Vagina (tissue), 2 donors: ENCODE measurements at regions not wholly inside any gene's neighbourhood (a gene's known extent, or its start where the extent isn't known, plus 50 kb on each side); places are given as distances from the start of the nearest gene placed in this dataset.

Source experiments
- DNase-seq, 2 donors: peaks; one replicate each; pipeline ENCODE4 v3.0.0-alpha.2; 2017; ENCODE audit errors: extremely low spot score in 2 of 2
- H3K27ac ChIP-seq: fragments of 200-600 bp; sonication (generic); one replicate; pipeline ENCODE4 v1.5.1; 2019
- H3K27me3 ChIP-seq: fragments of 200-600 bp; sonication (generic); one replicate; pipeline ENCODE4 v1.5.1; 2019
- H3K36me3 ChIP-seq, 2 donors: fragments of 200-600 bp; sonication (generic); one replicate each; pipeline ENCODE4 v1.5.1; 2017 to 2019
- H3K4me1 ChIP-seq: fragments of 200-600 bp; sonication (generic); one replicate; pipeline ENCODE4 v1.5.1; 2019
- H3K4me3 ChIP-seq, 2 donors: fragments of 200-600 bp; sonication (generic); 1 replicate in 1 of 2; 2 replicates in 1 of 2; pipeline ENCODE4 v1.5.1; 2016 to 2019
- H3K9me3 ChIP-seq: fragments of 200-600 bp; sonication (generic); one replicate; pipeline ENCODE4 v1.5.1; 2019
- POLR2A ChIP-seq, 2 donors: fragments of 450-650 bp; IDR thresholded peaks; one replicate each; pipeline ENCODE4 v1.6.1; 2017; ENCODE audit warnings: antibody characterized with exemption in 2 of 2, mild to moderate bottlenecking in 2 of 2, moderate library complexity in 2 of 2
- POLR2AphosphoS5 ChIP-seq, 2 donors: sonication (generic); formaldehyde crosslinking; IDR thresholded peaks; one replicate each; pipeline ENCODE4 v1.9.0; 2017; ENCODE audit warnings: antibody characterized with exemption in 2 of 2, mild to moderate bottlenecking in 2 of 2, low read depth in 1 of 2; ENCODE audit not compliant: insufficient read depth in 1 of 2
- intact Hi-C: fragments of 100-400 bp; cut with DNase I; formaldehyde crosslinking; loops from one replicate; pipeline ENCODE4 v1.15.1; 2023
- TF ChIP-seq, protein P1 (sequence below), 3 experiments: fragments of 450-650 bp in 2 of 3; fragments of 200-600 bp in 1 of 3; sonication (generic) in 1 of 3; IDR thresholded peaks; one replicate each; pipeline ENCODE4 v1.5.1; 2017 to 2019; ENCODE audit warnings: antibody characterized with exemption in 3 of 3, mild to moderate bottlenecking in 2 of 3, moderate library complexity in 2 of 3

- Histone ChIP-seq H3K4me1 (no peaks in the 10 kb centered on the region), H3K9me3 (no peaks in the 10 kb centered on the region), H3K36me3 (no peaks in the 10 kb centered on the region), H3K4me3 (no peak overlapping the region), H3K27ac (no peak overlapping the region), H3K27me3 (no peaks in the 10 kb centered on the region)
- intact Hi-C loops = no loop called here
- TF ChIP-seq, protein P1, sequence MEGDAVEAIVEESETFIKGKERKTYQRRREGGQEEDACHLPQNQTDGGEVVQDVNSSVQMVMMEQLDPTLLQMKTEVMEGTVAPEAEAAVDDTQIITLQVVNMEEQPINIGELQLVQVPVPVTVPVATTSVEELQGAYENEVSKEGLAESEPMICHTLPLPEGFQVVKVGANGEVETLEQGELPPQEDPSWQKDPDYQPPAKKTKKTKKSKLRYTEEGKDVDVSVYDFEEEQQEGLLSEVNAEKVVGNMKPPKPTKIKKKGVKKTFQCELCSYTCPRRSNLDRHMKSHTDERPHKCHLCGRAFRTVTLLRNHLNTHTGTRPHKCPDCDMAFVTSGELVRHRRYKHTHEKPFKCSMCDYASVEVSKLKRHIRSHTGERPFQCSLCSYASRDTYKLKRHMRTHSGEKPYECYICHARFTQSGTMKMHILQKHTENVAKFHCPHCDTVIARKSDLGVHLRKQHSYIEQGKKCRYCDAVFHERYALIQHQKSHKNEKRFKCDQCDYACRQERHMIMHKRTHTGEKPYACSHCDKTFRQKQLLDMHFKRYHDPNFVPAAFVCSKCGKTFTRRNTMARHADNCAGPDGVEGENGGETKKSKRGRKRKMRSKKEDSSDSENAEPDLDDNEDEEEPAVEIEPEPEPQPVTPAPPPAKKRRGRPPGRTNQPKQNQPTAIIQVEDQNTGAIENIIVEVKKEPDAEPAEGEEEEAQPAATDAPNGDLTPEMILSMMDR (IDR thresholded peaks at IDR 0.05) = no peak
- no peak for TF ChIP-seq POLR2AphosphoS5 (IDR thresholded peaks at IDR 0.05; ENCODE audit: insufficient read depth in 1 of 2, low read depth in 1 of 2)
- TF ChIP-seq POLR2A (IDR thresholded peaks at IDR 0.05) = no peak
- DNase-seq = no peak
These were observed 411.2 kb downstream of the SOX11 start for GRCh38 chr2:6103372-6103771.

DNA sequence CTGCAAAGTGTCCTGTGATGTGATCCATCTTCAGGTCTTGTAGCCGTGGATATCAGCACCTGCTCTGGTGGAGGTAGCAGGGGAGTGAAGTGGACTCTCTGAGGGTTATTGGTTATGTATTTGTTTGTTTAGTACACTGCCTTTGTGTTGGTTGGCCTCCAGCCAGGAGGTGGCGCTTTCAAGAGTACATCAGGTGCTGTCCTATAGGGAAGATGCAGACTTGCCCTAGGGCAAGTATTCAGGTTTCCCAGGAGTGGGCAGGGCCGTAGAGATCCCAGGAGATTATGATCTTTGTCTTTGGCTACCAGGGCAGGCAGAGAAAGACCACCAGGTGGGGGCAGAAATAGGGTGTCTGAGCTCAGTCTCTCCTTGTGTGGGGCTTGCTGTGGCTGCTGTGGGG lies 411.8 kb downstream of the SOX11 start:
- intact Hi-C loops = no loop called here
- Histone ChIP-seq H3K27ac (no peak overlapping the region), H3K4me3 (no peak overlapping the region), H3K27me3 (no peaks in the 10 kb centered on the region), H3K36me3 (no peaks in the 10 kb centered on the region), H3K9me3 (no peaks in the 10 kb centered on the region), H3K4me1 (no peaks in the 10 kb centered on the region)
- TF ChIP-seq POLR2A (IDR thresholded peaks at IDR 0.05) = no peak
- TF ChIP-seq, protein P1 (IDR thresholded peaks at IDR 0.05) = no peak
- TF ChIP-seq POLR2AphosphoS5 (IDR thresholded peaks at IDR 0.05; ENCODE audit: insufficient read depth in 1 of 2, low read depth in 1 of 2) = no peak
- DNase-seq = no peak

GRCh38 chr2:6107290-6107689 lies 415.1 kb downstream of the SOX11 start:
- H3K9me3 ChIP-seq = no peaks in the 10 kb centered on the region
- H3K4me3 ChIP-seq = no peak overlapping the region
- intact Hi-C loops = no loop called here
- no peaks in the 10 kb centered on the region for H3K27me3 ChIP-seq
- TF ChIP-seq, protein P1 (IDR thresholded peaks at IDR 0.05) = no peak
- TF ChIP-seq POLR2A (IDR thresholded peaks at IDR 0.05) (no peak), POLR2AphosphoS5 (IDR thresholded peaks at IDR 0.05; ENCODE audit: insufficient read depth in 1 of 2, low read depth in 1 of 2) (no peak)
- H3K4me1 ChIP-seq = no peaks in the 10 kb centered on the region
- H3K27ac ChIP-seq = no peak overlapping the region
- no peaks in the 10 kb centered on the region for H3K36me3 ChIP-seq
- no peak for DNase-seq

DNA sequence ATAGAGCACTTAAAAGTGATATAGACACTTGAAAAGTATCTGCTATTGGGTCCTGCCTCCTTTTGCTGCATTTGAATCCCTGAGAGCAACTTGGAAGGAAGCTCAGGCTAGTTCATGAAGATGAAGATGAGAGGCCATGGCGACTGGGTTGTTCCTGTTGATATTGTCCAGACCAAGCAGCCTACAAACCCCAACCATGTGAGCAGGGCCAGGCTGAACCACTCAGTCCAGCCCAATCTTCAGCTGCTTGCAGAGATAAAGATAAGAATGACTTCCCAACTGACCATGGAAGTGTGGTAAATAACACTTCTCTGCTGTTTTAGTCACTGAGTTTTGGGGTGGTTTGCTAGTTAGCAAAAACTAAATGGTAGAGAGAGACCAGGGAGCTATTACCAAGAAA lies 417.6 kb downstream of the SOX11 start:
- no peak overlapping the region for H3K27ac ChIP-seq
- no peaks in the 10 kb centered on the region for H3K36me3 ChIP-seq
- no peak for TF ChIP-seq POLR2A (IDR thresholded peaks at IDR 0.05)
- TF ChIP-seq, protein P1 (IDR thresholded peaks at IDR 0.05) = no peak
- no peak for TF ChIP-seq POLR2AphosphoS5 (IDR thresholded peaks at IDR 0.05; ENCODE audit: insufficient read depth in 1 of 2, low read depth in 1 of 2)
- H3K4me1 ChIP-seq = no peaks in the 10 kb centered on the region
- H3K27me3 ChIP-seq = no peaks in the 10 kb centered on the region
- no peak for DNase-seq
- intact Hi-C loops = no loop called here
- H3K4me3 ChIP-seq = no peak overlapping the region
- no peaks in the 10 kb centered on the region for H3K9me3 ChIP-seq

DNA sequence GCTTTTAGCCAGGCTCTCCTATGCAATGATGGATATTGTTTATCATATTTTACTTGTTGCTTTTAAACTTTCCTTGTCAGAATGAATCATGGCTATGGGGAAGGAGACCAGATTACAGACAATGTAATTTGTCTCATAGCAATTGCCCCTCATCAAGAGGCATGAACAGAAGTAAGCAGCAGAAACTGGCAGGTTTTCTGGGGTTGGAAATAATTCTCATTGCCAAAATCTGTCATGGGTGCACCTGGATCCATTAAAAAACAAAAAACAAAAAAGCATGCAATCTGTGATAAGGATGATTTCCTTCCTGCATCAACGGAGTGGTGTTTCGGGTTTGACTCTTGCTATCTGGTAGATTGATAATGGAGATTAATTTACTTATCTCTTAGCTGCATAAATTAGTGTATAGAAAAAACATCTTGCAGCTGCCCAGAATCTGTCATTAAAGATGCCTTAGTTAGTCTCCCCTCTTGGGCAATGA lies 419.6 kb downstream of the SOX11 start:
- H3K4me1 ChIP-seq = no peaks in the 10 kb centered on the region
- H3K36me3 ChIP-seq = no peaks in the 10 kb centered on the region
- no peak overlapping the region for H3K27ac ChIP-seq
- intact Hi-C loops = no loop called here
- H3K9me3 ChIP-seq = no peaks in the 10 kb centered on the region
- TF ChIP-seq POLR2AphosphoS5 (IDR thresholded peaks at IDR 0.05; ENCODE audit: insufficient read depth in 1 of 2, low read depth in 1 of 2) = no peak
- TF ChIP-seq, protein P1 (IDR thresholded peaks at IDR 0.05) = no peak
- TF ChIP-seq POLR2A (IDR thresholded peaks at IDR 0.05) = no peak
- no peak overlapping the region for H3K4me3 ChIP-seq
- DNase-seq = no peak
- no peaks in the 10 kb centered on the region for H3K27me3 ChIP-seq
